Stimulated activated naive B cell treated with anti-CD40 and anti-IgM and Interleukin-4, amounts not matched to agents 10 μg/mL and 1 μg/mL and 100 μg/mL, for 72 hours (primary cell): ENCODE measurements at regions not wholly inside any gene's neighbourhood (a gene's known extent, or its start where the extent isn't known, plus 50 kb on each side); places are given as distances from the start of the nearest gene placed in this dataset.

Source experiments
- ATAC-seq, 2 donors: fragments of 150-1000 bp; cut with Tn5 transposase; replicated peaks; 2 replicates each; pipeline ENCODE4 v1.10.0; 2021; ENCODE audit warnings: moderate library complexity in 1 of 2
- DNase-seq: peaks from one replicate; pipeline ENCODE4 v3.0.0; 2021
- H3K27ac Mint-ChIP-seq: one replicate; pipeline ENCODE4 v1.8.0; 2022; ENCODE audit warnings: mild to moderate bottlenecking, mixed read lengths
- H3K27me3 Mint-ChIP-seq, 2 donors: one replicate each; pipeline ENCODE4 v1.8.0; 2022; ENCODE audit warnings: mixed read lengths in 2 of 2
- H3K36me3 Mint-ChIP-seq, 2 donors: one replicate each; pipeline ENCODE4 v1.8.0; 2022; ENCODE audit warnings: mixed read lengths in 2 of 2, mild to moderate bottlenecking in 1 of 2
- H3K4me1 Mint-ChIP-seq, 2 donors: one replicate each; pipeline ENCODE4 v1.8.0; 2022; ENCODE audit warnings: mixed read lengths in 2 of 2, mild to moderate bottlenecking in 1 of 2
- H3K4me3 Mint-ChIP-seq, 2 donors: one replicate each; pipeline ENCODE4 v1.8.0; 2022; ENCODE audit warnings: mild to moderate bottlenecking in 2 of 2, mixed read lengths in 2 of 2, moderate library complexity in 1 of 2
- H3K9me3 Mint-ChIP-seq, 2 donors: one replicate each; pipeline ENCODE4 v1.8.0; 2022; ENCODE audit warnings: mixed read lengths in 2 of 2, mild to moderate bottlenecking in 1 of 2

DNA sequence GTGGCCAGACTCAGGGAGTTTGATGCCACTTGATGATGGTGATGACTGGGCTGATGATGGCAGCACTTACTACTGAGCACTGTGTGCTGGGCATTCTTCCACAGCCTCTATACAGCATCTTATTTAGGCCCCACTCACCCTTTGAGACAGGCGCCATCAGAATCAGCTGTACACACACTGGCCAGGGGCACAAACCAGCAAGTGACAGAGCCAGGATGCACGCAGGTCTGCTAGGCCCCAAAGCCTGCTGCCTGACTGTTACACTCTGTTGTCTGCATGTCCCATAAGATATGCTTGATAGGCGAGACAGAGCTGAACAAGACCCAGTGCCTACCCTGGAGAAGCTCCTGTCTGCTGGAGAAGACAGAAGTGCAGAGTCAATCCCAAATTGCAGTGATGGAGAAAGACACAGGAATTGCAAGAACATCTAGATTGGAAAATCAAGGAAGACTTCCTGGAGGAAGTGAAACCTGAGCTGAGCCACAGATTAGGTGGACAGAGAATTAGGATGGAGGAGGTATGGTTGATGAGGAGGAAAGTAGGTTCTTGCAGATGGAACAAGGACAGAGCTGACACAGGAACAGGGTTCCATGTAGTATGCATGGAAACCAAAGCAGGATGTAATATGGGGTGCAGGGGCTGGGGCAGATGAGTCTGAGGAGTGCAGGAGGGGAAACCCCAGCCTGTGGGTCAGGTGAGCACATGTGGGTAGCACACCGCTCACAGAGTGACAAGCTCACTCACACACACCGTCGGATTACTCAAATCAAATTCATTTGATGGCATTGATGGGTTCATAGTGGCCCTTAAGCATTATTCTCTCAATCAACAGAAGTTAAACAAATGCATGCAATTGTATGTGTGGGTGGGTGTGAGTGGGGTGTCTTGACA lies 117.3 kb downstream of the BEGAIN start:
- DNase-seq (no peak), ATAC-seq (peak in 1 of 2 donors; percentile 41)
- Mint-ChIP-seq H3K4me1 (peaks cover 0 to 4% of the 10 kb centered on the region in 2 donors), H3K27me3 (no peaks in the 10 kb centered on the region), H3K27ac (peak overlapping the region; percentile 2), H3K4me3 (no peak overlapping the region), H3K9me3 (no peaks in the 10 kb centered on the region), H3K36me3 (peaks cover 13 to 32% of the 10 kb centered on the region in 2 donors)

DNA sequence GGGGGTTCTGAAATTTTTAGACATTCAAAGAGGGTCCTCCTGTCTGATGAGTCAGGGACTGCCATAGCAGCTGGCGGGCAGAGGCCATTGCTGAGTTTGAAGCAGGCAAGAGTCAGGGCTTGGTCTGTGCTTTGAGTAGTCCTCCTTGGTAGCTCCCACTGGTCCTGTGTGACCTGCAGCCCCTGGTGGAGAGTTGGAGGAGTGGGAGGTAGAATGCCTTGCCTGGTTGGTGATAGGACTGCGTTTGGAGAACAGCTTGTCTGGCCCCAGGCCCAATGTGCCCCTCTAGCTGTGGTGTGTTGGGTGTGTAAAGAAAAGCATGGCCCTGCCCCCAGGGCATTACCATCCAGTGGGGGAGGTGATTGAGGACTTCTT lies 116.7 kb downstream of the BEGAIN start:
- Mint-ChIP-seq H3K27me3 (no peaks in the 10 kb centered on the region), H3K4me3 (no peak overlapping the region), H3K9me3 (no peaks in the 10 kb centered on the region), H3K4me1 (peaks cover 0 to 4% of the 10 kb centered on the region in 2 donors), H3K27ac (no peak overlapping the region), H3K36me3 (peaks cover 13 to 32% of the 10 kb centered on the region in 2 donors)
- no peak for DNase-seq
- no peak for ATAC-seq

DNA sequence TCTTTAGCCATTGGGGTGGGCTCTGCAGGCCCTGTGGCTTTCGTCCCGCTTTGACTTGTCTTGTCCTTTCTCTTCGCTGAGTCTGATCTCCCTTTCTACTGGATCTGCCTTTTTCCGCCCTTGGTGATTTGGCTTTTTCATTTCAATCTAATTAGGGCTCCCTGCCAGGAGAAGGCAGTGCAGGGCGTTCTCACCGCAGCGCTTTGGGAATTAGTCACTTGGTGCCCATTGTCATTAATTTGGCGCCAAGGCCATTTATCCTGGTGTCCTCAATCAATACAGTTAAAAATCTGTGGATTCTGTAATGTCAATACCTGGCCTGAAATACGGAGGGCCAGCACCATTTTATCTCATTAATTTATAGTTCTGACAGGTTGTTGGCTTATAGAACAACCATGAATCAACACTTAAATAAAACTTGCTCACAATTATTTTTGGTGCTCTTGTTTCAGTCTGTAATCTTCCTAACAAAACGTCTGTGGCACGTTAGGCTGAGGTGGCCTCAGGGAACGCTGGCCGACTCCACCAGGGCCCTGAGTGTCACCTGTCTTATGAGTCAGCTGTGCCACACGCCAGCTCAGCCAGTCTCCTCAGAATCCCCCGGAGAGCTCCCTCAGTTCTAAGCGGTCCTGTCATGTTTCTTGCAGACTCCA lies 115.7 kb downstream of the BEGAIN start:
- H3K9me3 Mint-ChIP-seq = no peaks in the 10 kb centered on the region
- DNase-seq (no peak), ATAC-seq (no peak)
- peaks cover 0 to 4% of the 10 kb centered on the region in 2 donors for H3K4me1 Mint-ChIP-seq
- no peak overlapping the region for H3K4me3 Mint-ChIP-seq
- H3K36me3 Mint-ChIP-seq = peaks cover 13 to 32% of the 10 kb centered on the region in 2 donors
- no peak overlapping the region for H3K27ac Mint-ChIP-seq
- no peaks in the 10 kb centered on the region for H3K27me3 Mint-ChIP-seq

DNA sequence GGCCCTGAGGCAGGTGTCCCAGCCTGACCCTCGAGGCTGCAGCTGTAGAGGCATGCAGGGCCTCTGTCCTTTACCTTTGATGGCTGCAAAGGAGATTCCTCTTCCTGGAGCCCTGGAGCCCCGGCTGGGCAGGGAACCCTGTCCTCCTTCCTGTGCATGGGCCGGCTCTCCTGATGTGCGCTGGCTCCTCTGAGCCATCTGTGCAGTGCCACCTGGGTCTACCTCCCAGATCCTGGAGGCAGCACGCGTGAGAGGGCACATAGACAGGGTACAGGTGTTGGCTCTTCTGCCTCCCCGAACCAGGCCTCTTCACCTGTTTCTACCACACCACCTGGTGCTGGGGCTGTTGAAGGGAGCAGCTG lies 115.1 kb downstream of the BEGAIN start:
- H3K4me1 Mint-ChIP-seq = peaks cover 0 to 4% of the 10 kb centered on the region in 2 donors
- DNase-seq (no peak), ATAC-seq (no peak)
- peaks cover 13 to 32% of the 10 kb centered on the region in 2 donors for H3K36me3 Mint-ChIP-seq
- no peak overlapping the region for H3K4me3 Mint-ChIP-seq
- H3K27me3 Mint-ChIP-seq = no peaks in the 10 kb centered on the region
- H3K9me3 Mint-ChIP-seq = no peaks in the 10 kb centered on the region
- no peak overlapping the region for H3K27ac Mint-ChIP-seq

DNA sequence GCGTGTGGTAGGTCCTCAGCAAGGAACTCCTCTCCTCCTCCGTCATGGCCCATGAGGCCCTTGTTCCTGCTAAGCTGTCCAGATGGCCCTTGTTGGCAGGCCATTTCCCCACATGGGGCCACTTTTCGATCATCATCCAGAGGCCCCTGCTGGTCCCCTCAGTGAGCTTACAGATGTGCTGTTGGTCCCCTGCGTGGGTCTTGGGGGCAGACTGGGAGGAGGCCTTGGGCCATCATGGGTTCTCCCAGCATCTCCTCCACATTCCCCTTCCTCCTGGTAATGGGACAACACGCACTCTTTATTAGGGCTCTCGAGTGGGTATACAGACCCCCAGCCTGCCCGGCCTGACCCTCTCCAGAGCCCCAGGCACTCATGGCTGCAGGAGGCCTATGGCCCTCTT lies 114.7 kb downstream of the BEGAIN start:
- no peaks in the 10 kb centered on the region for H3K27me3 Mint-ChIP-seq
- no peaks in the 10 kb centered on the region for H3K9me3 Mint-ChIP-seq
- no peak overlapping the region for H3K4me3 Mint-ChIP-seq
- ATAC-seq = no peak
- no peak for DNase-seq
- peaks cover 0 to 4% of the 10 kb centered on the region in 2 donors for H3K4me1 Mint-ChIP-seq
- H3K27ac Mint-ChIP-seq = no peak overlapping the region
- peaks cover 13 to 32% of the 10 kb centered on the region in 2 donors for H3K36me3 Mint-ChIP-seq

DNA sequence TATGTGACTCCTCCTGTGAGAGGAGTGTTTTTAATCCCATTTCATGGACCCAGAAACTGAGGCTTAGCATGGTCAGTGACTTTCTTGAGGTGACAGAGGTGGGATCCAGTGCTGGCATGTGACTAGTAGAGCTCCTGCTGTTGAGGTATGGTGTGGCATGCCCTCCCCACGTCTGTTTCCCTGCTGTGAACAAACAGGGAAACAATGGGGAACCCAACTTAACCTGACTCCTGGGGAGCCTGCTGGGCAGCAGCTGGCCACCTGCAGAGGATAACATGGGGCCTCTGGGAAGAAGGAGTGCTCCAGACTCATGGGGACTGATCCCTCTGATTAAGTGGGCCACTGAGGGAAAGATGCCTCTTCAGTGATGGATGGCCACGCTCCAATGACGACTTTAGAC lies 114.0 kb downstream of the BEGAIN start:
- Mint-ChIP-seq H3K27me3 (no peaks in the 10 kb centered on the region), H3K4me3 (no peak overlapping the region), H3K4me1 (peaks cover 0 to 4% of the 10 kb centered on the region in 2 donors), H3K36me3 (peaks cover 13 to 32% of the 10 kb centered on the region in 2 donors), H3K9me3 (no peaks in the 10 kb centered on the region), H3K27ac (no peak overlapping the region)
- no peak for ATAC-seq
- DNase-seq = no peak

DNA sequence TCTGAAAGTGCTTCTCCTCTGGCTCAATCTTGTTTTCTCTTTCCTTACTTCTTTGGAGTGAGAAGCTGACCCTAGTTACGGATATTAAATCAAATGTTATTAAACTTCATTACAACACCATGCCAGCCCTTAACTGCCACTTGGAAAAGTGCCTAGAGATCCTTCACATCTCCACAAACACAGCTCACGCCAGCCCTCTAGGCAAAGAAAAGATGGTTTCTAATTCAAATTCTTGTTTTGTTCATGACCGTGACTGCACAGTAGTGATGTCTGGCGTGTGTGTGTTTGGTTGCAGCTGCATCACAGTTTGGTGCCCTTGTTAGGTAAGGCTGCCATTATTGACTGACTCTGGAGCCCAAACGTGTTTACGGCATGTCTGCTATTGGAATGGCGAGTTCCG lies 113.0 kb downstream of the BEGAIN start:
- Mint-ChIP-seq H3K4me3 (no peak overlapping the region), H3K4me1 (peaks cover 0 to 4% of the 10 kb centered on the region in 2 donors), H3K27ac (peak overlapping the region; percentile 34), H3K36me3 (peaks cover 10 to 28% of the 10 kb centered on the region in 2 donors), H3K27me3 (no peaks in the 10 kb centered on the region), H3K9me3 (no peaks in the 10 kb centered on the region)
- ATAC-seq (no peak), DNase-seq (no peak)

DNA sequence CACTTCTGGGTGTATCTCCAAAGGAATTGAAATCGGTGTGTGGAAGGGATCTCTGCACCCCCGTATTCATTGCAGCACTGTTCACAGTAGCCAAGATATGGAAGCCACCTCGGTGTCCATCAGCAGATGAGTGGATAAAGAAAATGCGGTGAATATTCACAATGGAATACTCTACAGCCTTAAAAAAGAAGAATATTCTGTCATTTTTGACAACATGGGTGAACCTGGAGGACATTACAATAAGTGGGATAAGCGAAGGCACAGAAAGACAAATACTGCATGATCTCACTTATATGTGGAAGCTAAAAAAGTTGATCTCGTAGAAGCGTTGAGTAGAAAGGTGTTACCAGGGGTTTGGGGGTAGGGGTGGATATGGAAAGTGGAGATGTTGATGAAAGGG lies 111.9 kb downstream of the BEGAIN start:
- ATAC-seq (no peak), DNase-seq (no peak)
- no peak overlapping the region for H3K27ac Mint-ChIP-seq
- no peaks in the 10 kb centered on the region for H3K4me1 Mint-ChIP-seq
- H3K9me3 Mint-ChIP-seq = no peaks in the 10 kb centered on the region
- no peak overlapping the region for H3K4me3 Mint-ChIP-seq
- peaks cover 7 to 19% of the 10 kb centered on the region in 2 donors for H3K36me3 Mint-ChIP-seq
- H3K27me3 Mint-ChIP-seq = no peaks in the 10 kb centered on the region

DNA sequence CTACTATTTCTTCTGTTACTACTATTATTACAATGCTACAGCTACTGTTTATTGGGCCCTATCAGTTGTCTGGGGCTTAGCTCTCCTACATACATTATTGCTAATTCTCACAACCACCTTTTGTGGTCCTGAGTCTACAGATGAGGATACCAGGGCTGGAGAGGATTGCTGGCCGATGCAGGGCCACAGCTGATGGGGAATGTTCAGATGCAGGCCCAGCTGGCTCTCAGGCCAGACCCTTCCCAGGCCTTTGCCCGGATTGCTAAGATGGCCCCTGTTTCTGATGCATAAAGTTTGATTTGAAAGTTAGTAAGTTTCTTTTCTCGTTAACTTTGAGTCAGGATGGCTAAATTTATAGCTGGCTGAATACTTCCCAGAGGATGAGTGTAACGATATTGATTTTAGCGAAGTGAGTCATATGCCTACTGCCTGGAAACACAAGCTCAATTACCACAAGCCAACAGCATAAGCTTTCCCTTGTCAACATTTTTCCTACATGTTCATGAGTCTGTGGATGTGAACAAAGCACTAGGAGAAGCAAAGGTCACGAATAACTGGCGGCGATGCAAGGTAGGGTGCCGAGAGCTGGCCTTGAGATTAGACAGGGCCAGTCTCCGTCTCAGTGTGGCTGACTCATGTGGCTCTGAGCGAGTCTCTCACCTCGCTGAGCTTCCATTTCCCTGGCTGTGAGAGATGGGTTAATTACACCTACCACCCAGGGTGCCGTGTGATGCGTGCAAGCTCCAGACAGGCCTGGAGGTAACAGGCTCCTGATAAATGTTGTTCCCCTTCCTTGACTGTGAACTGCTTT lies 111.0 kb downstream of the BEGAIN start:
- DNase-seq (no peak), ATAC-seq (no peak)
- H3K4me3 Mint-ChIP-seq = no peak overlapping the region
- H3K4me1 Mint-ChIP-seq = no peaks in the 10 kb centered on the region
- H3K27me3 Mint-ChIP-seq = no peaks in the 10 kb centered on the region
- H3K27ac Mint-ChIP-seq = no peak overlapping the region
- H3K9me3 Mint-ChIP-seq = no peaks in the 10 kb centered on the region
- peaks cover 7 to 13% of the 10 kb centered on the region in 2 donors for H3K36me3 Mint-ChIP-seq

DNA sequence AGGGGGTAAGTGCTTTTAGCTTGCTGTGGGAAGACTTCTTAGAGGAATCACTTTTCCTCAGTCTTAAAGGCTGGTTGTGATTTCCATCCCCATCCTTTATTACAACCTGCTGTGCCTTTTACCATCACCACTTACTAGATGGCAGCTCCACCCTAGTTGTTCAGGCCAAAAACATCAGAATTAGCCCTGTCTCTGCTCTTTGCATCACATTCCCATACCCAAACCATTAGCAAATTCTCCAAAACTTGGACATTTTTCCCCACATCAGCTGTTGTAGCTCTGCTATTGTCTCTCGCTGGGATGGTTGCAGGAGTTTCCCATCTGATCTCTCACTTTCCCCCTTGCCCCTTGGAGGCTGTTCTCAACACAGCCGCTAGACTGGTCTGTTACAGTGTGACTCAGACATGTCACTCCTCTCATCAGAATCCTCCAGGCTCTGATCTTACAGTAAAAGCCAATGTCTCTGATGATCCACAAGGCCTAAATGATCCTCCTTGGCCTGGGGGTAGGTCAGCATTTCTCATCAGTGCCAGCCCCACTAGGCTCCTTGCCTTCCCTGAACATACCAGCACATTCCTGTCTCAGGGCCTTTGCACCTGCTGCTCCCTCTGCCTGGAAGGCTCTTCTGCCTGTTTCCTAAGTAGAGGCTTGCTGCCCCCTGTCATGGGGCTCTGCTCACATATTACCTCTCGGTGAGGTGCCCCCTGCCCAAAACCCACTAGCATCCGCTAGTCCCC lies 102.5 kb downstream of the BEGAIN start:
- Mint-ChIP-seq H3K9me3 (peaks cover 0 to 4% of the 10 kb centered on the region in 2 donors), H3K27me3 (no peaks in the 10 kb centered on the region), H3K4me3 (no peak overlapping the region), H3K4me1 (peaks cover 20 to 22% of the 10 kb centered on the region in 2 donors), H3K36me3 (peaks cover 14 to 29% of the 10 kb centered on the region in 2 donors), H3K27ac (no peak overlapping the region)
- DNase-seq = no peak
- no peak for ATAC-seq

DNA sequence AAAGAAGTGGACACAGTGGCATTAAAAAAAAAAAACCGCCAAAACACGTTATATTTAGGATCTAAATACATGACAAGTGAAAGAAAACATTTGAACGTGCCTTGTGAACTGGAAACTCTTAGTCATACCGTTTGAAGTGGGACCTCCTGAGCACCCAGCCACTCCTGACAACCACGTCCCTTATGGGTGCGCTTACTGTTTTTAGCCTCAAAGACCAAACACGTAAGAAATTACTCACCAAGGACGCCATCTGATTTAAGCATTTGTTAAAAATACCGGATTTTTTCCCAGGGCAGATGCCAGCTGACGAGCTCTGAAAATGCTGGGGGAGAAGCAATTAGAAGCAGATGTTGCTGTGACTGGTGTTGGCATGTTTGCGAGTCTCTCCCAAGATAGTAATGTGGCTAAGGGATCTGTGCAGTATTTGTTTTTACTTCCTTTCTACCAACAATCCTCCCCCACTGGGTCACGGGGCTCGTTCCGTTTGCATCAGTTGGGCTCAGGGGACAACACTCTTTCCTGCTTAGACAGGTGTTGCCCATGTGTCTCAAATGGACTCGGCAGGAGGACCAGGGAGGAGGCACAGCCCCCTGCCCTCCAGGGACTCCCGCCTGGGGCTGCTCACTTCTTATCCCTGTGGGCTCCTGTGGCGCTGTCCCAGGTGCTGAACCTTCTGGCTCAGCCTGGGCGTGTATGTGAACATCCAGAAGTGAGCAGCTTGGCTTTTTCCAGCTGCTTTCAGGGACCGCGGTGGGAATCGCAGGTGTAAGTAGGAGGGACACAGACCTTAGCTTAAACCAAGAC lies 101.0 kb downstream of the BEGAIN start:
- peaks cover 20 to 22% of the 10 kb centered on the region in 2 donors for H3K4me1 Mint-ChIP-seq
- no peaks in the 10 kb centered on the region for H3K27me3 Mint-ChIP-seq
- peak overlapping the region; percentile 72 to 76 for H3K4me3 Mint-ChIP-seq
- peaks cover 14 to 29% of the 10 kb centered on the region in 2 donors for H3K36me3 Mint-ChIP-seq
- peaks cover 0 to 4% of the 10 kb centered on the region in 2 donors for H3K9me3 Mint-ChIP-seq
- ATAC-seq = peak; percentile 91 to 92
- peak overlapping the region; percentile 94 for H3K27ac Mint-ChIP-seq
- peak; percentile 59 for DNase-seq
